H9 (cell line): ENCODE measurements at regions not wholly inside any gene's neighbourhood (a gene's known extent, or its start where the extent isn't known, plus 50 kb on each side); places are given as distances from the start of the nearest gene placed in this dataset.

ENCODE experiments used
- DNase-seq: peaks from one replicate; pipeline ENCODE4 v3.0.0-alpha.2; 2017
- H2AFZ ChIP-seq: one replicate; pipeline ENCODE4 v1.6.1; 2013; ENCODE audit warnings: mild to moderate bottlenecking, low read length, control low read depth, moderate library complexity
- H2AK5ac ChIP-seq: 2 replicates; pipeline ENCODE4 v1.6.1; 2013; ENCODE audit warnings: low read length, control low read depth, mixed read lengths; ENCODE audit not compliant: insufficient read length
- H2BK120ac ChIP-seq: one replicate; pipeline ENCODE4 v1.6.1; 2013; ENCODE audit warnings: low read depth, mild to moderate bottlenecking, low read length, control low read depth, inconsistent platforms; ENCODE audit not compliant: poor library complexity, severe bottlenecking
- H2BK12ac ChIP-seq: 2 replicates; pipeline ENCODE4 v1.6.1; 2013; ENCODE audit warnings: low read length, control low read depth, mixed read lengths, low read depth; ENCODE audit not compliant: insufficient read length
- H2BK15ac ChIP-seq: 2 replicates; pipeline ENCODE4 v1.6.1; 2013; ENCODE audit warnings: low read depth, low read length, control low read depth
- H2BK20ac ChIP-seq: one replicate; pipeline ENCODE4 v1.6.1; 2013; ENCODE audit warnings: low read depth, mild to moderate bottlenecking, low read length, control low read depth, inconsistent platforms; ENCODE audit not compliant: poor library complexity, severe bottlenecking
- H2BK5ac ChIP-seq: 2 replicates; pipeline ENCODE4 v1.6.1; 2013; ENCODE audit warnings: low read length, control low read depth, mixed read lengths; ENCODE audit not compliant: insufficient read length
- H3K14ac ChIP-seq: 2 replicates; pipeline ENCODE4 v1.6.1; 2013; ENCODE audit warnings: low read length, control low read depth; ENCODE audit not compliant: insufficient read depth
- H3K18ac ChIP-seq: 2 replicates; pipeline ENCODE4 v1.6.1; 2013; ENCODE audit warnings: low read depth, mild to moderate bottlenecking, mixed read lengths, low read length, control low read depth; ENCODE audit not compliant: insufficient read length
- H3K23ac ChIP-seq: 2 replicates; pipeline ENCODE4 v1.6.1; 2013; ENCODE audit warnings: low read length, control low read depth, mixed read lengths, low read depth; ENCODE audit not compliant: insufficient read length
- H3K23me2 ChIP-seq: 2 replicates; pipeline ENCODE4 v1.6.1; 2013; ENCODE audit warnings: low read depth, mild to moderate bottlenecking, mixed read lengths, low read length, control low read depth; ENCODE audit not compliant: insufficient read length, poor library complexity, severe bottlenecking
- H3K27ac ChIP-seq: 2 replicates; pipeline ENCODE4 v1.5.1; 2013; ENCODE audit warnings: low read length, control low read depth, mixed read lengths, low read depth; ENCODE audit not compliant: insufficient read length
- H3K27me3 ChIP-seq: 2 replicates; pipeline ENCODE4 v1.6.1; 2013; ENCODE audit warnings: low read length, control low read depth, inconsistent platforms; ENCODE audit not compliant: insufficient read depth
- H3K4ac ChIP-seq: 2 replicates; pipeline ENCODE4 v1.6.1; 2013; ENCODE audit warnings: low read depth, mild to moderate bottlenecking, control low read depth, inconsistent platforms, low read length, moderate library complexity
- H3K4me1 ChIP-seq: 2 replicates; pipeline ENCODE4 v1.6.1; 2013; ENCODE audit warnings: low read length, control low read depth, inconsistent platforms; ENCODE audit not compliant: insufficient read depth
- H3K4me2 ChIP-seq: 2 replicates; pipeline ENCODE4 v1.6.1; 2013; ENCODE audit warnings: low read length, control low read depth, mixed read lengths; ENCODE audit not compliant: insufficient read length, insufficient read depth
- H3K56ac ChIP-seq: 2 replicates; pipeline ENCODE4 v1.6.1; 2013; ENCODE audit warnings: low read depth, mild to moderate bottlenecking, mixed read lengths, low read length, control low read depth; ENCODE audit not compliant: insufficient read length
- H3K79me1 ChIP-seq: 2 replicates; pipeline ENCODE4 v1.6.1; 2013; ENCODE audit warnings: low read depth, mild to moderate bottlenecking, moderate library complexity, low read length, control low read depth, inconsistent platforms; ENCODE audit not compliant: insufficient read depth, poor library complexity, severe bottlenecking
- H3K79me2 ChIP-seq: 2 replicates; pipeline ENCODE4 v1.6.1; 2013; ENCODE audit warnings: low read length, control low read depth, inconsistent platforms; ENCODE audit not compliant: insufficient read depth
- H3K9ac ChIP-seq: 2 replicates; pipeline ENCODE4 v1.6.1; 2013; ENCODE audit warnings: low read length, control low read depth, mixed read lengths; ENCODE audit not compliant: insufficient read length; ENCODE audit errors: extremely low read depth
- H3K9me3 ChIP-seq: one replicate; pipeline ENCODE4 v1.6.1; 2013; ENCODE audit warnings: low read depth, low read length, inconsistent platforms; ENCODE audit not compliant: control insufficient read depth
- H3T11ph ChIP-seq: one replicate; pipeline ENCODE4 v1.6.1; 2013; ENCODE audit warnings: mild to moderate bottlenecking, low read length, control low read depth, inconsistent platforms
- H4K20me1 ChIP-seq: one replicate; pipeline ENCODE4 v1.6.1; 2013; ENCODE audit not compliant: control insufficient read depth, insufficient read length, insufficient read depth
- H4K5ac ChIP-seq: 2 replicates; pipeline ENCODE4 v1.6.1; 2013; ENCODE audit warnings: low read depth, mild to moderate bottlenecking, mixed read lengths, low read length, control low read depth; ENCODE audit not compliant: insufficient read length
- H4K8ac ChIP-seq: replicated peaks from 2 replicates; pipeline ENCODE4 v1.6.1; 2013; ENCODE audit warnings: low read length, control low read depth, mixed read lengths, low read depth; ENCODE audit not compliant: insufficient read length
- H4K91ac ChIP-seq: 2 replicates; pipeline ENCODE4 v1.6.1; 2013; ENCODE audit warnings: low read depth, mild to moderate bottlenecking, moderate library complexity, mixed read lengths, low read length, control low read depth; ENCODE audit not compliant: insufficient read length
- H3K27ac Mint-ChIP-seq, 3 experiments: 2 replicates in 2 of 3; 3 replicates in 1 of 3; pipeline ENCODE4 v1.8.0; 2020 to 2021; ENCODE audit warnings: mixed read lengths in 3 of 3, mild to moderate bottlenecking in 1 of 3, moderate library complexity in 1 of 3
- H3K27me3 Mint-ChIP-seq: 2 replicates; pipeline ENCODE4 v1.8.0; 2021; ENCODE audit warnings: low read depth, mild to moderate bottlenecking, moderate library complexity, mixed read lengths
- H3K36me3 Mint-ChIP-seq, 3 experiments: 2 replicates in 2 of 3; 3 replicates in 1 of 3; pipeline ENCODE4 v1.8.0; 2020 to 2021; ENCODE audit warnings: low read depth in 3 of 3, mixed read lengths in 3 of 3; ENCODE audit not compliant: insufficient read depth in 1 of 3
- H3K4me1 Mint-ChIP-seq, 2 experiments: 2 replicates each; pipeline ENCODE4 v1.8.0; 2020; ENCODE audit warnings: mixed read lengths in 2 of 2
- H3K4me3 Mint-ChIP-seq, 2 experiments: 2 replicates in 1 of 2; 3 replicates in 1 of 2; pipeline ENCODE4 v1.8.0; 2020 to 2021; ENCODE audit warnings: mild to moderate bottlenecking in 2 of 2, mixed read lengths in 2 of 2, moderate library complexity in 1 of 2
- H3K9me3 Mint-ChIP-seq, 2 experiments: 2 replicates in 1 of 2; 3 replicates in 1 of 2; pipeline ENCODE4 v1.8.0; 2020; ENCODE audit warnings: mild to moderate bottlenecking in 2 of 2, mixed read lengths in 2 of 2, moderate library complexity in 1 of 2
- WGBS: extraction: QIAGEN DNeasy Blood & Tissue Kit; methylation state at CpG from one replicate; pipeline ENCODE4 v1.1.7; 2013; ENCODE audit warnings: missing lambda C conversion rate, low lambda C conversion rate, mixed read lengths; ENCODE audit not compliant: insufficient read length; ENCODE audit errors: extremely low coverage; 5-methylcytosine and 5-hydroxymethylcytosine counted together
- TF ChIP-seq, protein P1 (sequence below): fragments of 200-600 bp; sonication (generic); conservative IDR thresholded peaks from 3 replicates; pipeline ENCODE4 v1.8.0; 2021; ENCODE audit warnings: antibody characterized with exemption, mild to moderate bottlenecking

DNA sequence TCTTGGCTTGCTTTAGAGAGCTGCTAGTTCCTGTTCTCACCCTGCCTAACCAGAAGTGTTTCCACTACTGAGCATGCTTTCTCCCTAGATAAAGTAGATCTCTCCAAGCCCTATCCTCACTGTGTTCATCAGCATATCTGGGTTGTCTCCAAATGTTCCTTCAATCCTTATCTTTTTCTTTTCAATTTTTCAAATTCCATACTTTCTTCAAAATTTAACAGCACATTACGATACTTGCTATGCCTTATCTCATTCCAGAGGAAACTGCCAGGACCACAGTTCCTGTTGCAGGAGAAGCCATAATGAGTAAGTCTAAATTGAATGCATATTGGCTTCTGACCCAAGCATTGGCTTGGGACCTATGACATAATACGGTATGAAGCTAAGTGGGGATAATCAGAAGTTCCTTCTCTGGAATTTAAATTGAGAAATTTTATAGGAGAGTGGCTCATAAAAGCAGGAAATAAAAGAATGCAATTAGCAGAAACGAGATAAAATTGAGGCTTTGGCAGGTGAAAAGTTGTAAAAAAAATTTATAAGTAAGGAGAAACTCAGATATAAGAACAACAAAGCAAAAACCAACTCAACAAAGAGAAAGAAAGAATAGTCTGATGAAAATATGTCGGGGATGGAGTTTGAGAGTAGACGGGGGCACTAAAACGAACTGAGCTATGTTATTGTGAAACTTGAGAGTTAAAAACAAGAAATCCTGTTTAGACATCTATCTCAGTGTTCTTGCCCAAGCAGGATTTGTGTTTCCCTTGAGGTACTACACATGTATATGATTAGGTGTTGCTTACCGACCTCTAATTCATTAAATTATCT lies 631.7 kb upstream of the CCDC54 start:
- Histone ChIP-seq H2BK15ac (no peak overlapping the region), H3K4ac (no peak overlapping the region), H2BK5ac (no peak overlapping the region), H3K27ac (no peak overlapping the region), H3K56ac (no peak overlapping the region), H3K79me2 (no peaks in the 10 kb centered on the region), H3K79me1 (no peaks in the 10 kb centered on the region), H2AFZ (no peak overlapping the region), H4K5ac (no peak overlapping the region), H3K9ac (no peak overlapping the region), H3K18ac (no peak overlapping the region), H3K14ac (no peak overlapping the region), H2BK20ac (no peak overlapping the region), H3K4me1 (peaks cover 5% of the 10 kb centered on the region; the same call in 1 of the 2 replicates), H3K27me3 (no peaks in the 10 kb centered on the region), H4K91ac (no peak overlapping the region), H4K20me1 (no peaks in the 10 kb centered on the region), H2AK5ac (no peak overlapping the region), H3K4me2 (no peak overlapping the region), H2BK120ac (no peak overlapping the region), H3K9me3 (no peaks in the 10 kb centered on the region), H4K8ac (no peak overlapping the region), H3K23me2 (no peaks in the 10 kb centered on the region), H2BK12ac (no peak overlapping the region), H3T11ph (no peak overlapping the region), H3K23ac (no peak overlapping the region)
- Mint-ChIP-seq H3K4me3 (no peak overlapping the region), H3K27me3 (no peaks in the 10 kb centered on the region), H3K9me3 (no peaks in the 10 kb centered on the region; a peak in 1 of 5 replicates), H3K27ac (no peak overlapping the region), H3K4me1 (peaks cover 44 to 46% of the 10 kb centered on the region in 2 experiments), H3K36me3 (peaks cover 0 to 4% (median 2%) of the 10 kb centered on the region in 3 experiments; a peak in 1 of 7 replicates)
- WGBS = 100% methylated on average over 1 of the region's 7 CpGs
- TF ChIP-seq, protein P1, sequence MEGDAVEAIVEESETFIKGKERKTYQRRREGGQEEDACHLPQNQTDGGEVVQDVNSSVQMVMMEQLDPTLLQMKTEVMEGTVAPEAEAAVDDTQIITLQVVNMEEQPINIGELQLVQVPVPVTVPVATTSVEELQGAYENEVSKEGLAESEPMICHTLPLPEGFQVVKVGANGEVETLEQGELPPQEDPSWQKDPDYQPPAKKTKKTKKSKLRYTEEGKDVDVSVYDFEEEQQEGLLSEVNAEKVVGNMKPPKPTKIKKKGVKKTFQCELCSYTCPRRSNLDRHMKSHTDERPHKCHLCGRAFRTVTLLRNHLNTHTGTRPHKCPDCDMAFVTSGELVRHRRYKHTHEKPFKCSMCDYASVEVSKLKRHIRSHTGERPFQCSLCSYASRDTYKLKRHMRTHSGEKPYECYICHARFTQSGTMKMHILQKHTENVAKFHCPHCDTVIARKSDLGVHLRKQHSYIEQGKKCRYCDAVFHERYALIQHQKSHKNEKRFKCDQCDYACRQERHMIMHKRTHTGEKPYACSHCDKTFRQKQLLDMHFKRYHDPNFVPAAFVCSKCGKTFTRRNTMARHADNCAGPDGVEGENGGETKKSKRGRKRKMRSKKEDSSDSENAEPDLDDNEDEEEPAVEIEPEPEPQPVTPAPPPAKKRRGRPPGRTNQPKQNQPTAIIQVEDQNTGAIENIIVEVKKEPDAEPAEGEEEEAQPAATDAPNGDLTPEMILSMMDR = no peak
- no peak for DNase-seq
